IMR-90 (cell line): ENCODE measurements at regions not wholly inside any gene's neighbourhood (a gene's known extent, or its start where the extent isn't known, plus 50 kb on each side); places are given as distances from the start of the nearest gene placed in this dataset.

Experiments used
- ATAC-seq: fragments of 200-7000 bp; cut with Tn5 transposase; 2 replicates; pipeline ENCODE4 v1.9.1; 2020; ENCODE audit warnings: low read depth, mild to moderate bottlenecking, moderate library complexity
- BruUV-seq: library from RNA; stranded (reverse); fragments of 400-500 nt; replicated peaks from 2 replicates; lab custom pipeline; 2021; lab: Mats Ljungman, UMichigan
- CTCF ChIA-PET: fragments of 300-600 bp; formaldehyde crosslinking; extraction: SDS; loops from one replicate; lab custom pipeline; 2021; ENCODE audit warnings: antibody characterized with exemption; lab: Yijun Ruan, JAX
- POLR2A ChIA-PET: fragments of 300-600 bp; sonication (Branson Sonifier 250); formaldehyde crosslinking; loops from one replicate; lab custom pipeline; 2022; ENCODE audit warnings: antibody characterized with exemption; ENCODE audit not compliant: unreplicated experiment; lab: Charles Lee
- DNase-seq: peaks from one replicate; pipeline ENCODE4 v3.0.0; 2013
- H2AFZ ChIP-seq: replicated peaks from 2 replicates; pipeline ENCODE3; 2013; ENCODE audit warnings: low read length, mild to moderate bottlenecking; ENCODE audit not compliant: poor library complexity
- H2AK5ac ChIP-seq: 2 replicates; pipeline ENCODE4 v1.6.1; 2013; ENCODE audit warnings: low read depth, low read length, inconsistent platforms
- H2AK9ac ChIP-seq: replicated peaks from 2 replicates; pipeline ENCODE3; 2013; ENCODE audit warnings: mild to moderate bottlenecking, low read depth, low read length, moderate library complexity; ENCODE audit not compliant: poor library complexity
- H2BK120ac ChIP-seq: 2 replicates; pipeline ENCODE4 v1.6.1; 2013; ENCODE audit warnings: low read depth, low read length, inconsistent platforms
- H2BK15ac ChIP-seq: 3 replicates; pipeline ENCODE4 v1.6.1; 2013; ENCODE audit warnings: low read depth, low read length, inconsistent platforms
- H2BK20ac ChIP-seq: 2 replicates; pipeline ENCODE4 v1.6.1; 2013; ENCODE audit warnings: low read depth, mild to moderate bottlenecking, inconsistent platforms, low read length, moderate library complexity
- H2BK5ac ChIP-seq: 2 replicates; pipeline ENCODE4 v1.6.1; 2013; ENCODE audit warnings: mild to moderate bottlenecking, low read depth, low read length, inconsistent platforms; ENCODE audit not compliant: poor library complexity, severe bottlenecking
- H3K14ac ChIP-seq: replicated peaks from 2 replicates; pipeline ENCODE4 v1.6.1; 2013; ENCODE audit warnings: low read depth, low read length, inconsistent platforms
- H3K18ac ChIP-seq: 2 replicates; pipeline ENCODE4 v1.6.1; 2013; ENCODE audit warnings: low read depth, low read length, control low read depth
- H3K23ac ChIP-seq: 2 replicates; pipeline ENCODE4 v1.6.1; 2013; ENCODE audit warnings: low read depth, low read length, inconsistent platforms
- H3K27ac ChIP-seq: 2 replicates; pipeline ENCODE4 v1.5.1; 2013; ENCODE audit warnings: mild to moderate bottlenecking, control low read depth, low read length; ENCODE audit not compliant: insufficient read depth
- H3K27me3 ChIP-seq: 2 replicates; pipeline ENCODE4 v1.6.1; 2013; ENCODE audit warnings: low read length; ENCODE audit not compliant: control insufficient read depth, insufficient read depth
- H3K36me3 ChIP-seq: 2 replicates; pipeline ENCODE4 v1.6.1; 2013; ENCODE audit warnings: low read length, mixed read lengths; ENCODE audit not compliant: control insufficient read depth, insufficient read depth
- H3K4ac ChIP-seq: 2 replicates; pipeline ENCODE4 v1.6.1; 2013; ENCODE audit warnings: low read depth, low read length, inconsistent platforms
- H3K4me1 ChIP-seq: 2 replicates; pipeline ENCODE4 v1.6.1; 2013; ENCODE audit warnings: low read length, mixed read lengths; ENCODE audit not compliant: control insufficient read depth, insufficient read depth
- H3K4me2 ChIP-seq: 2 replicates; pipeline ENCODE4 v1.6.1; 2013; ENCODE audit warnings: low read depth, mild to moderate bottlenecking, control low read depth, low read length, moderate library complexity
- H3K4me3 ChIP-seq: 2 replicates; pipeline ENCODE4 v1.5.1; 2013; ENCODE audit warnings: low read depth, mild to moderate bottlenecking, control low read depth, low read length, moderate library complexity; ENCODE audit not compliant: insufficient read depth
- H3K56ac ChIP-seq: 2 replicates; pipeline ENCODE4 v1.6.1; 2013; ENCODE audit warnings: low read length, inconsistent platforms; ENCODE audit not compliant: insufficient read depth; ENCODE audit errors: extremely low read depth
- H3K79me1 ChIP-seq, 2 experiments: 2 replicates each; pipeline ENCODE4 v1.6.1; 2013; ENCODE audit warnings: low read length in 2 of 2, inconsistent platforms in 1 of 2, low read depth in 1 of 2
- H3K9ac ChIP-seq: 2 replicates; pipeline ENCODE4 v1.6.1; 2013; ENCODE audit warnings: low read depth, low read length, control low read depth
- H3K9me1 ChIP-seq: 2 replicates; pipeline ENCODE4 v1.6.1; 2013; ENCODE audit warnings: low read length, inconsistent platforms; ENCODE audit not compliant: insufficient read depth
- H3K9me3 ChIP-seq: 2 replicates; pipeline ENCODE4 v1.6.1; 2013; ENCODE audit warnings: low read length; ENCODE audit not compliant: control insufficient read depth, insufficient read depth
- H4K20me1 ChIP-seq: 2 replicates; pipeline ENCODE4 v1.6.1; 2013; ENCODE audit warnings: low read length, inconsistent platforms; ENCODE audit not compliant: insufficient read depth
- H4K5ac ChIP-seq: 2 replicates; pipeline ENCODE4 v1.6.1; 2013; ENCODE audit warnings: mild to moderate bottlenecking, low read depth, low read length, control low read depth
- H4K8ac ChIP-seq, 2 experiments: 2 replicates each; pipeline ENCODE4 v1.6.1; 2013; ENCODE audit warnings: low read depth in 2 of 2, low read length in 2 of 2, control low read depth in 1 of 2, inconsistent platforms in 1 of 2
- H4K91ac ChIP-seq: 2 replicates; pipeline ENCODE4 v1.6.1; 2013; ENCODE audit warnings: low read depth, low read length, inconsistent platforms; ENCODE audit not compliant: insufficient read depth
- BHLHE40 ChIP-seq: fragments of 150-350 bp; IDR thresholded peaks from 2 replicates; pipeline ENCODE4 v1.6.1; 2016; ENCODE audit warnings: mild to moderate bottlenecking, low read depth, low read length
- CEBPB ChIP-seq: IDR thresholded peaks from 2 replicates; pipeline ENCODE4 v1.6.1; 2012; ENCODE audit warnings: low read depth, low read length, improper control_type of control experiment
- CHD1 ChIP-seq: IDR thresholded peaks from 2 replicates; pipeline ENCODE4 v1.6.1; 2012; ENCODE audit warnings: low read depth, low read length, improper control_type of control experiment
- CTCF ChIP-seq: conservative IDR thresholded peaks from 2 replicates; pipeline ENCODE4 v1.5.1; 2012; ENCODE audit warnings: mild to moderate bottlenecking, low read depth, low read length, improper control_type of control experiment
- MAFK ChIP-seq: IDR thresholded peaks from 2 replicates; pipeline ENCODE4 v1.6.1; 2012; ENCODE audit warnings: low read depth, low read length, improper control_type of control experiment
- MAZ ChIP-seq: IDR thresholded peaks from 2 replicates; pipeline ENCODE4 v1.6.1; 2012; ENCODE audit warnings: low read depth, mild to moderate bottlenecking, low read length, improper control_type of control experiment, moderate library complexity, borderline replicate concordance
- MXI1 ChIP-seq: IDR thresholded peaks from 2 replicates; pipeline ENCODE4 v1.6.1; 2012; ENCODE audit warnings: low read depth, mild to moderate bottlenecking, low read length, moderate library complexity, borderline replicate concordance
- NFE2L2 ChIP-seq: fragments of 150-350 bp; IDR thresholded peaks from 2 replicates; pipeline ENCODE4 v1.6.1; 2016; ENCODE audit warnings: low read depth, mild to moderate bottlenecking, low read length
- POLR2A ChIP-seq: IDR thresholded peaks from 2 replicates; pipeline ENCODE4 v1.6.1; 2012; ENCODE audit warnings: mild to moderate bottlenecking, low read depth, low read length
- RAD21 ChIP-seq: IDR thresholded peaks from 2 replicates; pipeline ENCODE4 v1.6.1; 2012; ENCODE audit warnings: low read length, improper control_type of control experiment
- RCOR1 ChIP-seq: IDR thresholded peaks from 2 replicates; pipeline ENCODE4 v1.6.1; 2012; ENCODE audit warnings: mild to moderate bottlenecking, low read length, improper control_type of control experiment; ENCODE audit not compliant: insufficient replicate concordance
- RFX5 ChIP-seq: IDR thresholded peaks from 2 replicates; pipeline ENCODE4 v1.8.0; 2012; ENCODE audit warnings: low read depth, mild to moderate bottlenecking, low read length, moderate library complexity
- SMC3 ChIP-seq: fragments of 150-350 bp; IDR thresholded peaks from 2 replicates; pipeline ENCODE4 v1.6.1; 2016; ENCODE audit warnings: low read depth, mild to moderate bottlenecking, antibody characterized with exemption, low read length, moderate library complexity
- USF2 ChIP-seq: fragments of 150-350 bp; IDR thresholded peaks from 2 replicates; pipeline ENCODE4 v1.6.1; 2017; ENCODE audit warnings: mild to moderate bottlenecking, antibody characterized with exemption, low read length, low read depth
- WGBS, 2 experiments: methylation state at CpG; one replicate each; pipeline versions ENCODE4 v1.1.5 to v1.1.7; 2013; ENCODE audit warnings: missing lambda C conversion rate in 2 of 2; ENCODE audit not compliant: insufficient read length in 1 of 2; ENCODE audit errors: extremely low coverage in 2 of 2; 5-methylcytosine and 5-hydroxymethylcytosine counted together
- dilution Hi-C: fragments of 300-500 bp; cut with HindIII; formaldehyde crosslinking; loops from one replicate; pipeline ENCODE4 v1.14.3; 2018; ENCODE audit warnings: low sequenced_read_pairs; ENCODE audit not compliant: unreplicated experiment
- in situ Hi-C: fragments of 300-500 bp; cut with MboI; formaldehyde crosslinking; loops from 3 replicates; pipeline ENCODE4 v1.14.3; 2019; ENCODE audit warnings: low sequenced_read_pairs, inconsistent platforms, mixed read lengths
- intact Hi-C: fragments of 100-400 bp; cut with micrococcal nuclease; formaldehyde crosslinking; loops from 2 replicates; pipeline ENCODE4 v1.10.0; 2022
- TF ChIP-seq, protein P1 (sequence below): fragments of 150-350 bp; IDR thresholded peaks from 2 replicates; pipeline ENCODE4 v1.6.1; 2016; ENCODE audit warnings: low read depth, mild to moderate bottlenecking, low read length, moderate library complexity, borderline replicate concordance

DNA sequence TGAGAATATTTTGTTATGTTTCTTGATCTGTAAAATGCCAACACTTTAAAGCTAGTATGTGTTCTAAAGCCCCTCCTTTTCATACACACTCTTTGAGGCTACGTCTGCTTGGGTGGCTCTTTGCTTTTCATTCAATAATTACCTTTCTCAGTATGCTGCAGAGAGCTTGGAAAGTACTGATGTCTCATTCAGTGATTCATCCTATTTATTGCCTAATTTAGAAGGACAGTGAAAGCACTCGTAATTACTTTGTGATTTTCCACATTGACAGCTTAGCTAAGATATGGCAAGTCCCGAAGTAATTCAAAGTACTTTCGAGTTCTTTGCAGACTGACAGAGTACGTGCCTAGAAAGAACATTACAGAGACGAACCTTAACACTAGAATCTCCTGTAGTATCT, 57.2 kb downstream of the BMP15 start:
- H3K79me1 ChIP-seq, result no peaks in the 10 kb centered on the region
- ChIA-PET POLR2A (no interaction called here), CTCF (no interaction called here)
- no peak overlapping the region for H2BK20ac ChIP-seq
- no peak overlapping the region for H4K91ac ChIP-seq
- intact Hi-C loops, result no loop called here
- ATAC-seq (no peak), DNase-seq (no peak)
- H2AK9ac ChIP-seq, result no peak overlapping the region
- in situ Hi-C loops, result no loop called here
- H3K9ac ChIP-seq, result no peak overlapping the region
- H3K4me2 ChIP-seq, result no peak overlapping the region
- H2BK5ac ChIP-seq, result no peak overlapping the region
- H3K4me1 ChIP-seq, result no peaks in the 10 kb centered on the region
- no peak overlapping the region for H3K23ac ChIP-seq
- no peak overlapping the region for H3K4me3 ChIP-seq
- no peak overlapping the region for H2BK120ac ChIP-seq
- H2AK5ac ChIP-seq, result no peak overlapping the region
- no peaks in the 10 kb centered on the region for H4K20me1 ChIP-seq
- no peak overlapping the region for H3K18ac ChIP-seq
- H3K4ac ChIP-seq, result no peak overlapping the region
- no peaks in the 10 kb centered on the region for H3K9me1 ChIP-seq
- H2AFZ ChIP-seq, result no peak overlapping the region
- no peak overlapping the region for H4K8ac ChIP-seq
- H4K5ac ChIP-seq, result no peak overlapping the region
- H2BK15ac ChIP-seq, result no peak overlapping the region
- dilution Hi-C loops, result no loop called here
- H3K27me3 ChIP-seq, result no peaks in the 10 kb centered on the region; the same call in 1 of the 2 replicates
- no peak overlapping the region for H3K14ac ChIP-seq
- 70% methylated on average over 2 of the region's 6 CpGs; no CpG with 5 or more reads in 1 of the 2 experiments for WGBS, 2 experiments
- no peaks in the 10 kb centered on the region for H3K9me3 ChIP-seq
- no peak for TF ChIP-seq MAZ
- TF ChIP-seq NFE2L2, result no peak
- TF ChIP-seq BHLHE40, result no peak
- TF ChIP-seq, protein P1, sequence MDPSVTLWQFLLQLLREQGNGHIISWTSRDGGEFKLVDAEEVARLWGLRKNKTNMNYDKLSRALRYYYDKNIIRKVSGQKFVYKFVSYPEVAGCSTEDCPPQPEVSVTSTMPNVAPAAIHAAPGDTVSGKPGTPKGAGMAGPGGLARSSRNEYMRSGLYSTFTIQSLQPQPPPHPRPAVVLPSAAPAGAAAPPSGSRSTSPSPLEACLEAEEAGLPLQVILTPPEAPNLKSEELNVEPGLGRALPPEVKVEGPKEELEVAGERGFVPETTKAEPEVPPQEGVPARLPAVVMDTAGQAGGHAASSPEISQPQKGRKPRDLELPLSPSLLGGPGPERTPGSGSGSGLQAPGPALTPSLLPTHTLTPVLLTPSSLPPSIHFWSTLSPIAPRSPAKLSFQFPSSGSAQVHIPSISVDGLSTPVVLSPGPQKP, result no peak
- no peak for TF ChIP-seq RCOR1
- TF ChIP-seq POLR2A, result no peak
- no peak for TF ChIP-seq MAFK
- TF ChIP-seq RAD21, result no peak
- TF ChIP-seq CHD1, result no peak
- no peak for TF ChIP-seq CEBPB
- TF ChIP-seq MXI1, result no peak
- no peak for TF ChIP-seq USF2
- no peak for TF ChIP-seq RFX5
- TF ChIP-seq CTCF, result no peak
- no peak for TF ChIP-seq SMC3
- H3K56ac ChIP-seq, result no peak overlapping the region
- no peaks in the 10 kb centered on the region for H3K36me3 ChIP-seq
- no TSS peak for BruUV-seq
- no peak overlapping the region for H3K27ac ChIP-seq
